Right lobe of liver (tissue), 6 donors: ENCODE measurements at regions not wholly inside any gene's neighbourhood (a gene's known extent, or its start where the extent isn't known, plus 50 kb on each side); places are given as distances from the start of the nearest gene placed in this dataset.

Experiments
- ATAC-seq, 4 donors: fragments of 200-7000 bp; cut with Tn5 transposase; one replicate each; pipeline ENCODE4 v1.9.1; 2020; ENCODE audit warnings: mild to moderate bottlenecking in 4 of 4, moderate library complexity in 4 of 4
- DNase-seq, 3 donors: peaks; one replicate each; pipeline ENCODE4 v3.0.0-alpha.2; 2020
- H3K27ac ChIP-seq, 3 donors: fragments of 200-600 bp; one replicate each; pipeline ENCODE4 v1.8.0; 2022
- H3K27me3 ChIP-seq, 2 donors: fragments of 200-600 bp; one replicate each; pipeline ENCODE4 v1.8.0; 2022
- H3K36me3 ChIP-seq, 4 donors: fragments of 200-600 bp; sonication (generic) in 1 of 4; one replicate each; pipeline versions ENCODE4 v1.5.1 to v1.8.0; 2017 to 2022; ENCODE audit warnings: control low read depth in 1 of 4
- H3K4me1 ChIP-seq, 4 donors: fragments of 200-600 bp; sonication (generic) in 1 of 4; one replicate each; pipeline versions ENCODE4 v1.5.1 to v1.8.0; 2017 to 2022; ENCODE audit warnings: control low read depth in 1 of 4
- H3K4me3 ChIP-seq, 3 donors: fragments of 200-600 bp; one replicate each; pipeline ENCODE4 v1.8.0; 2022
- H3K9me3 ChIP-seq, 4 donors: fragments of 200-600 bp; sonication (generic) in 1 of 4; one replicate each; pipeline versions ENCODE4 v1.5.1 to v1.8.0; 2017 to 2022; ENCODE audit warnings: control low read depth in 1 of 4
- CTCF ChIP-seq, 4 donors: fragments of 200-600 bp in 3 of 4; fragments of 450-650 bp in 1 of 4; IDR thresholded peaks; one replicate each; pipeline versions ENCODE4 v1.5.1 to v1.8.0; 2016 to 2022; ENCODE audit warnings: antibody characterized with exemption in 4 of 4, mild to moderate bottlenecking in 2 of 4
- POLR2A ChIP-seq: fragments of 450-650 bp; IDR thresholded peaks from one replicate; pipeline ENCODE4 v1.6.1; 2017; ENCODE audit warnings: antibody characterized with exemption, mild to moderate bottlenecking
- WGBS: methylation state at CpG from one replicate; pipeline ENCODE4 v1.1.6; 2018; ENCODE audit warnings: low coverage, low lambda C conversion rate; ENCODE audit not compliant: insufficient coverage; ENCODE audit errors: missing lambda C conversion rate; 5-methylcytosine and 5-hydroxymethylcytosine counted together
- intact Hi-C, 2 donors: fragments of 100-400 bp; cut with DNase I; formaldehyde crosslinking; loops; one replicate each; pipeline versions ENCODE4 v1.11.2 to v1.14.1; 2022
- donor health status: DM: no; HTN: yes; CAD: no.
- donor health status: DM: no; HTN: no; CAD: no.
- donor health status: DM: no; HTN: no; CAD: no.
- donor health status: DM: no; HTN: yes; CAD: no.
- donor health status: DM: no; HTN: yes; CAD: no.

DNA sequence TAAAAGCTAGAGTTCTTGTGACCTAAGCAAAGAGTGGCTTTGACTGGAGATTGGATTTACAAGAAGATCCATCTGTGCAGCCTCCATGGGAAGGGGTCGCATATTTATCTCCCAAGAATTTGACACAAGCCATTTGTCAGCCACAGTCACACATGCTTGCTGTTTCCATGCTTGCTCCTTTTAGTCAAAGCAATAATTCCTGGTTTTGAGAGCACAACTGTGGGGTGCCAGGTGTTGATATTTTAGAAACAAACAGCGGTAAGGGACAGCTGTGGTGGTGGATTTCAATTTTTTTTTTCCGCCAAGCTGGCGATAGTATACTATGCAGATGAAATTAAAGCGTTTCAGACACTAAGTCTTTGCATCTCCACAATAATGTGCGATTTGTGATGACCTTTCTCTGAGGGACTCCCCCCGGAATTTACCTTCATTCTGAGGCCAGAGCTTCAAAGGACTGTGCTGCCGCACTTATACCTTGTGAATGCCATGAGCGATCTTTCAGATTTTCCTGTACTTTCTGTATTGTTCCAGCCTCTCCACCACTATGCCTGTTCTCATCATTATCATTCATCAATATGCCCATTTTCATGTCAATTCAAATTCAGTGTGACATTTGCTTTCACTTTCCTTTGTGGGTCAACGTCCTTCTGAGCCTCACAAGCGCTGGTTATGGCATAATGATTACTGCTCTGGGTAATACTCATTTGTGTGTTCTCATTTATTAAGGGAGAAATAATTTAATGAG lies 108.2 kb upstream of the KBTBD8 start:
- ATAC-seq (no peak), DNase-seq (no peak)
- WGBS, result 80% methylated on average over 11 of the region's 11 CpGs
- no peaks in the 10 kb centered on the region for H3K4me1 ChIP-seq
- H3K36me3 ChIP-seq, result no peaks in the 10 kb centered on the region
- intact Hi-C loops, result no loop called here
- no peak overlapping the region for H3K4me3 ChIP-seq
- no peak for TF ChIP-seq CTCF (IDR thresholded peaks at IDR 0.05)
- TF ChIP-seq POLR2A, result no peak
- H3K27me3 ChIP-seq, result no peaks in the 10 kb centered on the region
- H3K9me3 ChIP-seq, result no peaks in the 10 kb centered on the region
- no peak overlapping the region for H3K27ac ChIP-seq

DNA sequence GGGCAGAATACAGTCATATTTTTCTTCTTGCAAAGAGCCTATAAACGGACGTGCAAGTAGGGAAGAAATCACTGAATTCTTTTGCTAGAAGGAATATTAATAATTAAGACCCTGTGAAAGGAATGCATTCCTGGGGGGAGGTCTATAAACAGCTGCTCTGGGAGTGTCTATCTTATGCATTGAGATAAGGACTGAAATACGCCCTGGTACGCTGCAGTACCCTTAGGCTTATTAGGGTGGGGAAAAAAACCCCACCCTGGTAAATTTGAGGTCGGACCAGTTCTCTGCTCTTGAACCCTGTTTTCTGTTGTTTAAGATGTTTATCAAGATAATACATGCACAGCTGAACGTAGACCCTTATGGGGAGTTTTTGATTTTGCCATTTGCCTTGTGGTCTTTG lies 100.0 kb upstream of the KBTBD8 start:
- ATAC-seq (no peak), DNase-seq (no peak)
- Histone ChIP-seq H3K27me3 (no peaks in the 10 kb centered on the region), H3K9me3 (peaks cover 0 to 5% (median under 1%) of the 10 kb centered on the region in 4 donors), H3K4me1 (no peaks in the 10 kb centered on the region), H3K4me3 (no peak overlapping the region), H3K27ac (no peak overlapping the region), H3K36me3 (no peaks in the 10 kb centered on the region)
- 56% methylated on average over 6 of the region's 6 CpGs for WGBS
- intact Hi-C loops, result no loop called here
- TF ChIP-seq CTCF (IDR thresholded peaks at IDR 0.05) (no peak), POLR2A (no peak)

DNA sequence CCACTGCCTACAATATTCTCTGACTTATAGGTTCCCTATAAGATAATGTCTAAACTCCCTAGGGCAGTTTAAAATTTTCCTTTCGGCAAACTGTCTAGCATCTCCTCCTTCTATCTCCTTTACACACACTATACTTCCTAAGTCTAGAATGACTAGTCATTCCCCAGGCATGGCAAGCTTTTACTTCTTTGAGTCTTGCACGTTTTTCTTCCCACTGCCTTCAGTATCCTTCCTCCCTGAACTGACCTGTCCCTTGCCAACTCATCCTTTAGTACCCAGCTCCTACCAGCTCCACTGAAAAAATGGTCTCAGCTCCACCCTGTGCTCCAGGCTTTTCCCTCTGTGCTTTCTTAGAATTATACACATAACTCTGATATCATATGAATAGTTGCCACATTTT lies 93.8 kb upstream of the KBTBD8 start:
- ATAC-seq (no peak), DNase-seq (no peak)
- H3K4me1 ChIP-seq, result no peaks in the 10 kb centered on the region
- H3K27me3 ChIP-seq, result no peaks in the 10 kb centered on the region
- H3K4me3 ChIP-seq, result no peak overlapping the region
- H3K27ac ChIP-seq, result no peak overlapping the region
- intact Hi-C loops, result no loop called here
- WGBS, result 39% methylated on average over 2 of the region's 2 CpGs
- H3K36me3 ChIP-seq, result no peaks in the 10 kb centered on the region
- H3K9me3 ChIP-seq, result peaks cover 0 to 2% (median 0%) of the 10 kb centered on the region in 4 donors
- no peak for TF ChIP-seq CTCF (IDR thresholded peaks at IDR 0.05)
- TF ChIP-seq POLR2A, result no peak

- DNase-seq (no peak), ATAC-seq (no peak)
- 42% methylated on average over 2 of the region's 2 CpGs for WGBS
- Histone ChIP-seq H3K4me3 (no peak overlapping the region), H3K27me3 (no peaks in the 10 kb centered on the region), H3K27ac (no peak overlapping the region), H3K4me1 (no peaks in the 10 kb centered on the region), H3K9me3 (peaks cover 0 to 2% (median 0%) of the 10 kb centered on the region in 4 donors), H3K36me3 (no peaks in the 10 kb centered on the region)
- TF ChIP-seq POLR2A (no peak), CTCF (IDR thresholded peaks at IDR 0.05) (no peak)
- intact Hi-C loops, result no loop called here
These were observed 93.1 kb upstream of the KBTBD8 start for GRCh38 chr3:66904831-66905493.
